GM18520 (cell line): ENCODE measurements at regions not wholly inside any gene's neighbourhood (a gene's known extent, or its start where the extent isn't known, plus 50 kb on each side); places are given as distances from the start of the nearest gene placed in this dataset.
"Not testable (repeated sequence)": the region's sequence is repeated elsewhere in the genome, so short reads cannot be mapped to it uniquely, and the experiment has no call there.

Experiments used
- ATAC-seq: cut with Tn5 transposase; IDR thresholded peaks from one replicate; pipeline ENCODE4 v1.9.1; 2021; ENCODE audit not compliant: unreplicated experiment

GRCh38 chr6:4656106-4656505, 120.1 kb upstream of the CDYL start:
- no peak for ATAC-seq

- ATAC-seq = no peak
Observed at GRCh38 chr6:4655196-4656025, 120.8 kb upstream of the CDYL start.

GRCh38 chr6:4653141-4653540, 123.1 kb upstream of the CDYL start:
- ATAC-seq = no peak

GRCh38 chr6:4651831-4652467, 124.3 kb upstream of the CDYL start:
- ATAC-seq = no peak

- no peak for ATAC-seq
Observed at GRCh38 chr6:4649728-4650127, 126.5 kb upstream of the CDYL start.

GRCh38 chr6:4647414-4648365, 128.5 kb upstream of the CDYL start:
- no peak for ATAC-seq

- ATAC-seq = no peak
Observed at GRCh38 chr6:4645713-4646360, 130.4 kb upstream of the CDYL start.

- ATAC-seq = no peak
Observed at GRCh38 chr6:4644996-4645395, 131.2 kb upstream of the CDYL start.

- no peak for ATAC-seq
Observed at GRCh38 chr6:4641461-4641860, 134.7 kb upstream of the CDYL start.

GRCh38 chr6:4640139-4640538, 136.1 kb upstream of the CDYL start:
- no peak for ATAC-seq

GRCh38 chr6:4638641-4639040, 137.6 kb upstream of the CDYL start:
- no peak for ATAC-seq

- ATAC-seq = peak; percentile 91
Observed at GRCh38 chr6:4637691-4638433, 138.3 kb upstream of the CDYL start.

GRCh38 chr6:4636881-4637224, 139.4 kb upstream of the CDYL start:
- no peak for ATAC-seq

GRCh38 chr6:4636191-4636880, 139.9 kb upstream of the CDYL start:
- no peak for ATAC-seq

GRCh38 chr6:4635666-4636065, 140.5 kb upstream of the CDYL start:
- no peak for ATAC-seq

- no peak for ATAC-seq
Observed at GRCh38 chr6:4632421-4632820, 143.8 kb upstream of the CDYL start.

- not testable (repeated sequence) for ATAC-seq
Observed at GRCh38 chr6:4629789-4630188, 146.4 kb upstream of the CDYL start.

GRCh38 chr6:4625557-4625956, 150.6 kb upstream of the CDYL start:
- no peak for ATAC-seq

- ATAC-seq = no peak
Observed at GRCh38 chr6:4624726-4625125, 151.5 kb upstream of the CDYL start.
